ENCODE measurements at regions not wholly inside any gene's neighbourhood (a gene's known extent, or its start where the extent isn't known, plus 50 kb on each side); places are given as distances from the start of the nearest gene placed in this dataset.
"Not testable (repeated sequence)": the region's sequence is repeated elsewhere in the genome, so short reads cannot be mapped to it uniquely, and the experiment has no call there.

- H3K4me1 Mint-ChIP-seq (ENCODE audit: low read depth in 2 of 2); DNase-seq (ENCODE audit: low spot score); H3K9me3 Mint-ChIP-seq; H3K4me3 Mint-ChIP-seq; H3K27ac Mint-ChIP-seq; ATAC-seq; H3K36me3 Mint-ChIP-seq; H3K27me3 Mint-ChIP-seq: not testable (repeated sequence)
Measured at GRCh38 chr21:6556516-6556915, 3964.9 kb upstream of the TPTE start.

- H3K9me3 Mint-ChIP-seq; H3K4me1 Mint-ChIP-seq (ENCODE audit: low read depth in 2 of 2); H3K27me3 Mint-ChIP-seq; ATAC-seq; H3K4me3 Mint-ChIP-seq; H3K27ac Mint-ChIP-seq; DNase-seq (ENCODE audit: low spot score); H3K36me3 Mint-ChIP-seq: not testable (repeated sequence)
Measured at GRCh38 chr21:6557415-6557814, 3964.0 kb upstream of the TPTE start.

- not testable (repeated sequence) for H3K9me3 Mint-ChIP-seq; H3K27ac Mint-ChIP-seq; H3K36me3 Mint-ChIP-seq; ATAC-seq; H3K27me3 Mint-ChIP-seq; H3K4me3 Mint-ChIP-seq; DNase-seq (ENCODE audit: low spot score); H3K4me1 Mint-ChIP-seq (ENCODE audit: low read depth in 2 of 2)
Measured at GRCh38 chr21:6561168-6561567, 3960.2 kb upstream of the TPTE start.

GRCh38 chr21:6561578-6561977 lies 3959.8 kb upstream of the TPTE start:
- H3K4me1 Mint-ChIP-seq (ENCODE audit: low read depth in 2 of 2); ATAC-seq; H3K9me3 Mint-ChIP-seq; H3K27ac Mint-ChIP-seq; H3K27me3 Mint-ChIP-seq; H3K4me3 Mint-ChIP-seq; DNase-seq (ENCODE audit: low spot score); H3K36me3 Mint-ChIP-seq: not testable (repeated sequence)

GRCh38 chr21:6564543-6565166 lies 3956.7 kb upstream of the TPTE start:
- ATAC-seq; H3K27ac Mint-ChIP-seq; H3K4me3 Mint-ChIP-seq; H3K27me3 Mint-ChIP-seq; H3K36me3 Mint-ChIP-seq; H3K4me1 Mint-ChIP-seq (ENCODE audit: low read depth in 2 of 2); H3K9me3 Mint-ChIP-seq; DNase-seq (ENCODE audit: low spot score): not testable (repeated sequence)

GRCh38 chr21:6565190-6566094 lies 3955.9 kb upstream of the TPTE start:
- not testable (repeated sequence) for H3K4me1 Mint-ChIP-seq (ENCODE audit: low read depth in 2 of 2); H3K9me3 Mint-ChIP-seq; H3K27me3 Mint-ChIP-seq; H3K27ac Mint-ChIP-seq; H3K36me3 Mint-ChIP-seq; H3K4me3 Mint-ChIP-seq; ATAC-seq
- peak; percentile 59 for DNase-seq (ENCODE audit: low spot score)

GRCh38 chr21:6567542-6567941 lies 3953.8 kb upstream of the TPTE start:
- DNase-seq (ENCODE audit: low spot score); H3K9me3 Mint-ChIP-seq; H3K4me3 Mint-ChIP-seq; H3K4me1 Mint-ChIP-seq (ENCODE audit: low read depth in 2 of 2); ATAC-seq; H3K27ac Mint-ChIP-seq; H3K36me3 Mint-ChIP-seq; H3K27me3 Mint-ChIP-seq: not testable (repeated sequence)

GRCh38 chr21:6569152-6569551 lies 3952.2 kb upstream of the TPTE start:
- not testable (repeated sequence) for H3K4me1 Mint-ChIP-seq (ENCODE audit: low read depth in 2 of 2); H3K36me3 Mint-ChIP-seq; DNase-seq (ENCODE audit: low spot score); H3K4me3 Mint-ChIP-seq; H3K9me3 Mint-ChIP-seq; H3K27ac Mint-ChIP-seq; H3K27me3 Mint-ChIP-seq
- peak; percentile 79 to 85 for ATAC-seq

- not testable (repeated sequence) for DNase-seq (ENCODE audit: low spot score); H3K27ac Mint-ChIP-seq; H3K9me3 Mint-ChIP-seq; H3K4me3 Mint-ChIP-seq; H3K36me3 Mint-ChIP-seq; H3K27me3 Mint-ChIP-seq; H3K4me1 Mint-ChIP-seq (ENCODE audit: low read depth in 2 of 2)
- peak; percentile 95 for ATAC-seq
Measured at GRCh38 chr21:6569587-6570392, 3951.6 kb upstream of the TPTE start.

GRCh38 chr21:6570700-6571368 lies 3950.5 kb upstream of the TPTE start:
- H3K27me3 Mint-ChIP-seq; H3K4me1 Mint-ChIP-seq (ENCODE audit: low read depth in 2 of 2); H3K4me3 Mint-ChIP-seq; H3K36me3 Mint-ChIP-seq; H3K9me3 Mint-ChIP-seq; H3K27ac Mint-ChIP-seq; DNase-seq (ENCODE audit: low spot score); ATAC-seq: not testable (repeated sequence)

- H3K27me3 Mint-ChIP-seq; DNase-seq (ENCODE audit: low spot score); H3K9me3 Mint-ChIP-seq; H3K4me3 Mint-ChIP-seq; ATAC-seq; H3K36me3 Mint-ChIP-seq; H3K27ac Mint-ChIP-seq; H3K4me1 Mint-ChIP-seq (ENCODE audit: low read depth in 2 of 2): not testable (repeated sequence)
Measured at GRCh38 chr21:6573576-6573975, 3947.8 kb upstream of the TPTE start.

- ATAC-seq; H3K4me1 Mint-ChIP-seq (ENCODE audit: low read depth in 2 of 2); H3K4me3 Mint-ChIP-seq; H3K27me3 Mint-ChIP-seq; H3K36me3 Mint-ChIP-seq; DNase-seq (ENCODE audit: low spot score); H3K27ac Mint-ChIP-seq; H3K9me3 Mint-ChIP-seq: not testable (repeated sequence)
Measured at GRCh38 chr21:6579801-6580200, 3941.6 kb upstream of the TPTE start.
